ENCODE measurements at regions not wholly inside any gene's neighbourhood (a gene's known extent, or its start where the extent isn't known, plus 50 kb on each side); places are given as distances from the start of the nearest gene placed in this dataset.

DNA sequence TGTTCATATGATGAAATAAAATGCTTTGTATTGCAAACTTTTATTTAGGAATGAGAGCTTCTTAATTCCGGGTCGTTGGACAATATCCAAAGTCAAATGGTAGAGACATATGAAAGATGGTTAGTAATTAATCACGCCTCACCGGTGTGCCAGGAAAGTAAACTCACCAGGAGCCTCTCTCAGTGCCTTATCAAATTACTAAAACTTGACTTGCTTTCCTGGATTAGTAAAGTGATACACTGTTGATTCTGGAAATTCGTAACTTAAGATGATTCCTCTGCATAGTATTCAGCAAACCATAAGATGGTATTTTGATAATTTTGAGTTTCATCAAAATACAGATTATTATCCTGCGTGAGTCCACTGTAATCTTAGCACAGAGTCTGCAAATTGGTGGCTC, 115.2 kb downstream of the PAX1 start:
- H3K4me1 Mint-ChIP-seq: no peaks in the 10 kb centered on the region
- Histone ChIP-seq H3K4me1 (ENCODE audit: insufficient read depth, low read length) (no peaks in the 10 kb centered on the region), H3K9me3 (ENCODE audit: control insufficient read depth in 1 of 2, low read length in 2 of 2) (no peaks in the 10 kb centered on the region), H3K4me3 (ENCODE audit: low read length in 2 of 2) (no peak overlapping the region), H3K27ac (ENCODE audit: low read depth, low read length) (no peak overlapping the region), H3K27me3 (ENCODE audit: insufficient read depth, low read length) (no peaks in the 10 kb centered on the region), H3K36me3 (ENCODE audit: insufficient read depth, low read length) (no peaks in the 10 kb centered on the region)
- H3K36me3 Mint-ChIP-seq: no peaks in the 10 kb centered on the region
- no peak for DNase-seq
- H3K27me3 Mint-ChIP-seq: no peaks in the 10 kb centered on the region
- POLR2A ChIA-PET (ENCODE audit: partially characterized antibody): no interaction called here
- CTCF ChIA-PET (ENCODE audit: partially characterized antibody): no interaction called here
- peaks cover 0 to 18% (median 3%) of the 10 kb centered on the region in 8 donors for H3K9me3 Mint-ChIP-seq
- no peak overlapping the region for H3K27ac Mint-ChIP-seq
- intact Hi-C loops (cut with micrococcal nuclease): no loop called here
- H3K4me3 Mint-ChIP-seq: no peak overlapping the region

DNA sequence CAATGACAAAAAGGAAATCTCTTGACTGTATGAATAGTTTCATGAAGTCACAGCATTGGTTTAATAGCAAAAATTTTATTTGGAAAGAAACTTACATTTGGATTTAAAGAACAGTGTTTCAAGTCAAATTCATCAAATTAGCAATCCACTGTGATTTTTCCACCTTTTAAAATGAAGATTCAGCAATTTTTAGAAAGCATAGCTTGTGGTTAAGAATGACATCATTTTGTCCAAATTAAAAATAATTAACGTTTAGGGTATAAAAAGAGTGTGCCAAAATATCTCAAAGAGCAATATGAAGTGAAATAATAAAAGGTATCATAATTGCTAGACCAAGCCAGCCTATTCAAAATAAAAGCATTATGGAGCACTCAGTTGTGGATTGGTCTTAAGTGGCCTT, 114.6 kb downstream of the PAX1 start:
- Histone ChIP-seq H3K4me3 (ENCODE audit: low read length in 2 of 2) (no peak overlapping the region), H3K27ac (ENCODE audit: low read depth, low read length) (no peak overlapping the region), H3K27me3 (ENCODE audit: insufficient read depth, low read length) (no peaks in the 10 kb centered on the region), H3K36me3 (ENCODE audit: insufficient read depth, low read length) (no peaks in the 10 kb centered on the region), H3K9me3 (ENCODE audit: control insufficient read depth in 1 of 2, low read length in 2 of 2) (no peaks in the 10 kb centered on the region), H3K4me1 (ENCODE audit: insufficient read depth, low read length) (no peaks in the 10 kb centered on the region)
- Mint-ChIP-seq H3K36me3 (no peaks in the 10 kb centered on the region), H3K4me3 (no peak overlapping the region), H3K27ac (no peak overlapping the region), H3K4me1 (no peaks in the 10 kb centered on the region), H3K27me3 (no peaks in the 10 kb centered on the region), H3K9me3 (peaks cover 0 to 16% (median 3%) of the 10 kb centered on the region in 8 donors)
- DNase-seq: no peak
- ChIA-PET POLR2A (ENCODE audit: partially characterized antibody) (no interaction called here), CTCF (ENCODE audit: partially characterized antibody) (no interaction called here)
- intact Hi-C loops (cut with micrococcal nuclease): no loop called here

DNA sequence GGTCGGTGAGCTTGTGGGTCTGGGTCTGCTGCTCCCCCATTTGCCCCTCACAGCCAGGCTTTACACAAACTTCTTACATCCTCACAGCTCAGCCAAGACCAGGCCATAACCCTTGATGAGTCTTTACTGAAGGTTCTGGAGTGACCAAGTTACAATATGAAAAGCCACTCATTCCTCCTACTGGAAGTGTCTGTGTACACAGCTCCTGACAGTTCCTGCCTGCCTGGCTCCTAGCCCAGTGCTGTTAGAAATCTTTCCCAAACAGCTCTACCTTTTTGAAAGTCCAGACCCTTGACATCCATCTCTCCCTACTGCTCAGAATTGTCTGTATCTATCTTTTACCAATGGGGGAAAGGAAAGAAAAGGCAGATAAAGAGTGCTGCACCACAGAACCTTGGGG, 106.9 kb downstream of the PAX1 start:
- Histone ChIP-seq H3K27ac (ENCODE audit: low read depth, low read length) (no peak overlapping the region), H3K4me1 (ENCODE audit: insufficient read depth, low read length) (no peaks in the 10 kb centered on the region), H3K36me3 (ENCODE audit: insufficient read depth, low read length) (no peaks in the 10 kb centered on the region), H3K9me3 (ENCODE audit: control insufficient read depth in 1 of 2, low read length in 2 of 2) (no peaks in the 10 kb centered on the region), H3K27me3 (ENCODE audit: insufficient read depth, low read length) (no peaks in the 10 kb centered on the region), H3K4me3 (ENCODE audit: low read length in 2 of 2) (no peak overlapping the region)
- CTCF ChIA-PET (ENCODE audit: partially characterized antibody): interaction anchor here (1.4 kb wide), 1 partner anchor 10 kb away, joined by 3 read pairs; no protein-coding TSS in a partner anchor
- H3K4me3 Mint-ChIP-seq: no peak overlapping the region
- DNase-seq: no peak
- peaks cover 0 to 2% (median 0%) of the 10 kb centered on the region in 4 donors for H3K4me1 Mint-ChIP-seq
- peaks cover 0 to 12% (median 0%) of the 10 kb centered on the region in 8 donors for H3K9me3 Mint-ChIP-seq
- H3K36me3 Mint-ChIP-seq: no peaks in the 10 kb centered on the region
- POLR2A ChIA-PET (ENCODE audit: partially characterized antibody): no interaction called here
- no peak overlapping the region for H3K27ac Mint-ChIP-seq
- H3K27me3 Mint-ChIP-seq: peaks cover 0 to 2% of the 10 kb centered on the region in 2 donors
- intact Hi-C loops (cut with micrococcal nuclease): no loop called here

DNA sequence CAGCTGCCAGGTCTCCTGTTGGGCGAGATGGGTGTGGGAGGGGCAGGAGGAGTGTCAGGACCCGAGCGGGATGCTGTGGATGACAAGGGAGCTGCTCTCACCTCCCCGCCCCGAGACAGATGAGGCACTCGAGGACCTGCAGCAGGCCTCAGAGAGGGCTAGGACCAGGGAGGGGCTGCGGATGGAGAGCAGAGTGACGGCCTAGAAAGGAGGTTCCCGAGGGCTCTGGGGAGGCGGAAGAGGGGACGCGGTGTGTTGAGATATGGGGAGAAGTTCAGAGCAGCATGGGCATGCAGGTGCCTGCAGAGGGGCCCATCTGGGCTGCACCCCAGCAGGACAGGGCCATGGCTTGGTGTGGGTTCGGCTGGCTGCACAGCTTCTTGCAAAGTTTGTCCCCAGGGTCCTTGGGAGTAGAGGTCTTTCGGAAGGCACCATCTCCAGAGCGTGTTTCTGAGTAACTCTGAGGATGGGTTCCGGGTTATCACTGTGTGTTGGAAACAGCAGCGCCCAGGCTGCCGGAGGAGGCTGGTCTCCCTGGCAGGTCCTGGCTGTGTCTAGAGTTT, 104.6 kb downstream of the PAX1 start:
- intact Hi-C loops (cut with micrococcal nuclease): no loop called here
- H3K27ac ChIP-seq (ENCODE audit: low read depth, low read length): no peak overlapping the region
- Mint-ChIP-seq H3K4me3 (no peak overlapping the region), H3K4me1 (peaks cover 0 to 2% (median 0%) of the 10 kb centered on the region in 4 donors), H3K36me3 (no peaks in the 10 kb centered on the region), H3K9me3 (peaks cover 0 to 13% (median 1%) of the 10 kb centered on the region in 8 donors), H3K27ac (no peak overlapping the region), H3K27me3 (peaks cover 0 to 2% of the 10 kb centered on the region in 2 donors)
- no peaks in the 10 kb centered on the region for H3K36me3 ChIP-seq (ENCODE audit: insufficient read depth, low read length)
- no peak overlapping the region for H3K4me3 ChIP-seq (ENCODE audit: low read length in 2 of 2)
- POLR2A ChIA-PET (ENCODE audit: partially characterized antibody): no interaction called here
- H3K9me3 ChIP-seq (ENCODE audit: control insufficient read depth in 1 of 2, low read length in 2 of 2): no peaks in the 10 kb centered on the region
- no peaks in the 10 kb centered on the region for H3K4me1 ChIP-seq (ENCODE audit: insufficient read depth, low read length)
- CTCF ChIA-PET (ENCODE audit: partially characterized antibody): no interaction called here
- DNase-seq: no peak
- H3K27me3 ChIP-seq (ENCODE audit: insufficient read depth, low read length): no peaks in the 10 kb centered on the region

DNA sequence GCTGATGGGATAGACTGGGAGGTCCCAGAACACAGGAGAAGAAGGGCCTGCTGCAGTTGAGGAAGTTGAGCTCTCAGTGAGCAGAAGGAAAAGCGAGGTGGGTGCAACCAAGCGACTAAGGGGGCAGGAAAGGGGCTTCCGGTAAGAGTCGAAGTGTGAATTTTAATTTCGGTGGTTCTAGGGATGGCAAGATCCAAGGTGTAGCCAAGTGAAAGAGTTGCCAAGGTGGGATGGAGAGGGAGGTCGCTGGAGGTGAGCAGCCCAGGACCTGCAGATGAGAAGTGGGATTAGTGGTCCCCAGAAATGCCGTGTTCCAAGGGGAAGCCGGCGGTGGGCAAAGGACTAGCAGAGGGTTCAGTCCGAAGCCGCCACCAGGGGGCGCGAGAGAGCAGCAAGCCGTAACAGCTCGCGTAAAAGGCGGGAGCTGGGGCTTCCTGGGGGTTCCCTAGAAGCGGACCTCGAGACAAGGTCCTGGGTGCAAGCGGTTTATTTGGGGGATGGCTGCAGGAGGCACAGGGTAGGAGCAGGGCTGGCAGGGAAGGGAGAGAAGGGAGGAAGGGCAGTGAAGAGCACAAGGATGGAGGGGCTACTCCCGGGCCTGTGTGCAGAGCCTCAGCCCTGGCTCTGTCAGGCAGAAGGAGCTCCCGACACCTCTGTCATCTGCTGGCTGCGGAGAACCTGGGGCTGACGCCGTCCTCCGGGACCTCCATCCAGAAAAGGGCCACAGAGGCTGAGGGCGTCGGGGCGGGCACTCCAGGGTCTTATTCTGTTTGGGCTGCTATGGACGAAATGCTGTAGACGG, 103.6 kb downstream of the PAX1 start:
- Histone ChIP-seq H3K27me3 (ENCODE audit: insufficient read depth, low read length) (no peaks in the 10 kb centered on the region), H3K27ac (ENCODE audit: low read depth, low read length) (no peak overlapping the region), H3K4me3 (ENCODE audit: low read length in 2 of 2) (no peak overlapping the region), H3K9me3 (ENCODE audit: control insufficient read depth in 1 of 2, low read length in 2 of 2) (no peaks in the 10 kb centered on the region), H3K4me1 (ENCODE audit: insufficient read depth, low read length) (no peaks in the 10 kb centered on the region), H3K36me3 (ENCODE audit: insufficient read depth, low read length) (no peaks in the 10 kb centered on the region)
- Mint-ChIP-seq H3K9me3 (peaks cover 0 to 12% (median 1%) of the 10 kb centered on the region in 8 donors), H3K4me3 (no peak overlapping the region), H3K27me3 (peaks cover 0 to 2% of the 10 kb centered on the region in 2 donors), H3K27ac (no peak overlapping the region), H3K36me3 (no peaks in the 10 kb centered on the region), H3K4me1 (peaks cover 0 to 2% (median 0%) of the 10 kb centered on the region in 4 donors)
- POLR2A ChIA-PET (ENCODE audit: partially characterized antibody): no interaction called here
- intact Hi-C loops (cut with micrococcal nuclease): no loop called here
- DNase-seq: peak in 1 of 5 donors; percentile 4
- CTCF ChIA-PET (ENCODE audit: partially characterized antibody): interaction anchor here (1.3 kb wide), 1 partner anchor 20 kb away, joined by 5 read pairs; no protein-coding TSS in a partner anchor

DNA sequence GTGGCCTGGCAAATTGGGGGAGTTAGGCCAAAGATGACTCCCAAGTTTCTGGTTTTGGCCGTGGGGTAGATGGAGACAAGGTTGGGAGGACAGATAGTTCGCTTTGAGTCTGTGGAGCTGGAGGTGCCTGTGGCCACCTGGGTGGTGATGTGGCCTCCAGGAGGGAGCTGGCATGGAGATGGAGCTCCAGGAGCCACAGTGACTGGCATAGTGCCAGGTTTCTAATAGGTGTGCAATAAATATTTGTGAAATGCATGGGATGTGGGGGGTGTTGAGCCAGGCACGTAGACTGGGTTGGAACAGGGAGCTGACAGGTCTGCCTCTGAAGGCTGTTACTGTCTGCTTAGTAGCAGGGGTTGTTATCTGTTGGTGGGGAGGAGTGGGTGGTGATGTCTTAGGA, 102.7 kb downstream of the PAX1 start:
- H3K4me1 ChIP-seq (ENCODE audit: insufficient read depth, low read length): no peaks in the 10 kb centered on the region
- H3K9me3 ChIP-seq (ENCODE audit: control insufficient read depth in 1 of 2, low read length in 2 of 2): no peaks in the 10 kb centered on the region
- ChIA-PET CTCF (ENCODE audit: partially characterized antibody) (interaction anchor here (1.3 kb wide), 1 partner anchor 19 kb away, joined by 5 read pairs; no protein-coding TSS in a partner anchor), POLR2A (ENCODE audit: partially characterized antibody) (no interaction called here)
- H3K36me3 ChIP-seq (ENCODE audit: insufficient read depth, low read length): no peaks in the 10 kb centered on the region
- H3K4me3 Mint-ChIP-seq: no peak overlapping the region
- peaks cover 0 to 2% (median 0%) of the 10 kb centered on the region in 4 donors for H3K4me1 Mint-ChIP-seq
- peaks cover 0 to 10% (median 1%) of the 10 kb centered on the region in 8 donors for H3K9me3 Mint-ChIP-seq
- intact Hi-C loops (cut with micrococcal nuclease): no loop called here
- H3K27ac ChIP-seq (ENCODE audit: low read depth, low read length): no peak overlapping the region
- H3K27ac Mint-ChIP-seq: no peak overlapping the region
- H3K27me3 Mint-ChIP-seq: peaks cover 0 to 2% of the 10 kb centered on the region in 2 donors
- H3K36me3 Mint-ChIP-seq: no peaks in the 10 kb centered on the region
- no peak for DNase-seq
- H3K4me3 ChIP-seq (ENCODE audit: low read length in 2 of 2): no peak overlapping the region
- H3K27me3 ChIP-seq (ENCODE audit: insufficient read depth, low read length): no peaks in the 10 kb centered on the region

DNA sequence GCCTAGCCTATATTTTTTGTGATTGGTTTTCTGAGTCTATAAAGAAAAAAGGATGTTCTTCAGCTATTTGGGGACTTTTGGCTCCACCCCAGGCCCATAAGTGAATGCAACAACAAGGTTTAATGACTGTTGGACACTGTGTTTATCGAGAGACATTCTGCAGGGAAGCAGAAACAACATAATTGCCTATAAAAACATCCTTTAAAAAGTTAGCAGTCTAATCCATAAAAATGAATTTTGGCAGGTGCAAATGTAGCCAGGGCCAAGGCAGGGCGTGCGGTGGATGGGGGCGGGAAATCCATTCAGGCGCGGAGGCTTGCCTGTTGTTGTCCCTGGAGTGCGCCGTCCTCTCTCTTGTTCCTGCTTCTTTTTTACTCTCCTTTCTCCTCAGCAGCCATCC, 99.3 kb downstream of the PAX1 start:
- Mint-ChIP-seq H3K27ac (no peak overlapping the region), H3K4me1 (peaks cover 0 to 2% (median 0%) of the 10 kb centered on the region in 4 donors), H3K4me3 (no peak overlapping the region), H3K27me3 (peaks cover 0 to 2% of the 10 kb centered on the region in 2 donors), H3K36me3 (no peaks in the 10 kb centered on the region), H3K9me3 (peaks cover 0 to 13% (median 1%) of the 10 kb centered on the region in 8 donors)
- H3K9me3 ChIP-seq (ENCODE audit: control insufficient read depth in 1 of 2, low read length in 2 of 2): no peaks in the 10 kb centered on the region
- intact Hi-C loops (cut with micrococcal nuclease): no loop called here
- H3K27ac ChIP-seq (ENCODE audit: low read depth, low read length): no peak overlapping the region
- H3K4me1 ChIP-seq (ENCODE audit: insufficient read depth, low read length): no peaks in the 10 kb centered on the region
- ChIA-PET CTCF (ENCODE audit: partially characterized antibody) (no interaction called here), POLR2A (ENCODE audit: partially characterized antibody) (no interaction called here)
- no peaks in the 10 kb centered on the region for H3K36me3 ChIP-seq (ENCODE audit: insufficient read depth, low read length)
- H3K4me3 ChIP-seq (ENCODE audit: low read length in 2 of 2): no peak overlapping the region
- no peaks in the 10 kb centered on the region for H3K27me3 ChIP-seq (ENCODE audit: insufficient read depth, low read length)
- DNase-seq: no peak

Measured in CD4-positive, alpha-beta memory T cell (primary cell).